ENCODE measurements at regions not wholly inside any gene's neighbourhood (a gene's known extent, or its start where the extent isn't known, plus 50 kb on each side); places are given as distances from the start of the nearest gene placed in this dataset.

DNA sequence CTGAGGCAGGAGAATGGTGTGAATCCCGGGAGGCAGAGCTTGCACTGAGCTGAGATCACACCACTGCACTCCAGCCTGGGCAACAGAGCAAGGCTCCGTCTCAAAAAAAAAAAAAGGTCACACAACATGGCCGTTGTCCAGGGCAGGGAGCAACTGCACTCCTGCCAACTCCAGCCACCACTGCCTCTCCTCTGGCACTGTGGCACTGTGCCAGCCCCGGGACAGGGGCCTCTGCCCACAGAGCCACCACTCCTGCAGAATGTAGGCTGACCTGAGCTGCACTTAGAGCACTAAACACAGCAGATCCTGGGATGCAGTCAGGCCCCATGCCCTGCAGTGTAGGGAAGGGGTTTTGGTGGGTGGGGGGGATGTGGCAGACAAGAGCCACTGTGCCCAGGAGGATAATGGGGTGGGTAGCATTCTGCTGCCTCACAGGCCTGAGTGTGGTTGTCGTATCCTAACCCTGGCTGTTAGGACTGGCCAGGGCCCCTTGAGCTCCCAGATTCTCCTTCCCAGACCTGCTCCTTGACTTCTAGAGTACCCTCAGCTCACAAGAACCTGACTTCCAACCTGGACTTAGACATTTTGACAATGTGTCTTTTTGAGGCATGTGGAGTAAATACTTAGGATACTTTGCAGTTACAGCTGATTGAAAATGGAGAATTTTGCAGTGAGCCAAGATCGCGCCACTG is 69.4 kb upstream of the SH3RF3 start:
- TF ChIP-seq, protein P1, sequence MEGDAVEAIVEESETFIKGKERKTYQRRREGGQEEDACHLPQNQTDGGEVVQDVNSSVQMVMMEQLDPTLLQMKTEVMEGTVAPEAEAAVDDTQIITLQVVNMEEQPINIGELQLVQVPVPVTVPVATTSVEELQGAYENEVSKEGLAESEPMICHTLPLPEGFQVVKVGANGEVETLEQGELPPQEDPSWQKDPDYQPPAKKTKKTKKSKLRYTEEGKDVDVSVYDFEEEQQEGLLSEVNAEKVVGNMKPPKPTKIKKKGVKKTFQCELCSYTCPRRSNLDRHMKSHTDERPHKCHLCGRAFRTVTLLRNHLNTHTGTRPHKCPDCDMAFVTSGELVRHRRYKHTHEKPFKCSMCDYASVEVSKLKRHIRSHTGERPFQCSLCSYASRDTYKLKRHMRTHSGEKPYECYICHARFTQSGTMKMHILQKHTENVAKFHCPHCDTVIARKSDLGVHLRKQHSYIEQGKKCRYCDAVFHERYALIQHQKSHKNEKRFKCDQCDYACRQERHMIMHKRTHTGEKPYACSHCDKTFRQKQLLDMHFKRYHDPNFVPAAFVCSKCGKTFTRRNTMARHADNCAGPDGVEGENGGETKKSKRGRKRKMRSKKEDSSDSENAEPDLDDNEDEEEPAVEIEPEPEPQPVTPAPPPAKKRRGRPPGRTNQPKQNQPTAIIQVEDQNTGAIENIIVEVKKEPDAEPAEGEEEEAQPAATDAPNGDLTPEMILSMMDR (conservative IDR thresholded peaks at IDR 0.05; ENCODE audit: low read depth, low read length): no peak
- DNase-seq (ENCODE audit: low read depth): no peak

DNA sequence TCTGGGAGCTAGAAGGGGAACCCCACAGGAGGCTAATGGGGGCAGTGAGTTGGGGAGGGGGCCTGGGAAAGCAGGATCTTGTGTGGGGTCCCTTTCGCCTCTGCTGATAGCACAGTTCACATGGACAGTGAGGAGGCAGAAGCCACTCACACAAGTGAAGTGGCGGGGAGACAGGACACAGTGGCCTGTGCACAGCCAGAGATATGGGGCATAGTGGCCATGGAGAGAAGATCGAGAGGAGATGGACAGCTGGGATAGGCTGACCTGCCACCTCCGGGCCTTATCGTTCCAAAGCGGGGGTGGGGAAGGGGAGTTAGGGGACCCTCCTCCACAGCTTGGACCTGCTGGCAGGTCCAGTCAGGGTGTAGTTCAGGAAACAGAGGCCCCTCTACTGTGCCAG is 69.8 kb upstream of the EDAR start:
- no peak for DNase-seq (ENCODE audit: low read depth)
- TF ChIP-seq, protein P1 (conservative IDR thresholded peaks at IDR 0.05; ENCODE audit: low read depth, low read length): no peak
- H3K4me3 ChIP-seq (ENCODE audit: low read depth, low read length): no peak overlapping the region

More for the DNA sequence above, 69.4 kb upstream of the SH3RF3 start:
- no peak overlapping the region for H3K4me3 ChIP-seq (ENCODE audit: low read depth, low read length)

DNA sequence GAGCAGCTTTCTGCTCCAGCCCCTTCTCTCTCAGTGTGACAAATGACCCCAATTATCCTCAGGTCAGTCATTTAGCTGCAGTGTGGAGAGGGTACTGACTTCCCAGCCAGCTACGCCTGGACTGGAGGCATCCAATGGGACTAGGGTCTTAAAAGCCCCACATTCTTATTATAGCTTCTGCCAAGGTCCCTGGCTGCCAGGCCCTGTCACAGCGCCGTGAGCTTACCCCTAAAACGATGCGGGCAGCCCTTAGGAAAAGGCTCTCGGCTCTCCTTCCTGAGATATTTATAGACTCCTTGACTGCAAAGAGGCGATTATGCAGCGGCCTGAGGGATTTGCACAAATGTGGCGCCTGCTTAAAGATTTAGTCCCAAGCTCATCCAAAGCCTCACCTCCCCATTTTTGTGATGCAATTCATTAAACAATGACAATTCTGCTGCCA is 69.2 kb upstream of the EDAR start:
- TF ChIP-seq, protein P1 (conservative IDR thresholded peaks at IDR 0.05; ENCODE audit: low read depth, low read length): no peak
- no peak for DNase-seq (ENCODE audit: low read depth)
- H3K4me3 ChIP-seq (ENCODE audit: low read depth, low read length): no peak overlapping the region

DNA sequence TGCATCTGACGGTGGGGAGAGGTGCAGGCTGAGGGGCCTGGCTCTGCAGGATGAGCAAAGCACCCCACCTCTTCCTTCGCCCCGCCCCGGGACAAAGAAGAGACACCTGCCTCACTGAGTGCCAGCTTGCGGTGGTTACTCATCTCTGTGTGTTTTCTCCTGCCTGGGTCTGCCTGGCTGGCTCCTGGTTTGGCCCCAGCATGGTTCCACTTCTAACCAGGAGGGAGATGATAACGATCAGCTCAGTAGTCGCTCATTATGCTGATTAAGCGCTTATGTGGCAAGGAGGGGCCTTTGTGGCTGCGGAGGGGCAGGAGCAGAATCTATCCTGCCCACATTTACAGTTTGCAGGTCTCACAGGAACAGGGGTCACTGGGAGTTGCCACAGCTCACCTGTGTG is 68.7 kb upstream of the EDAR start:
- H3K4me3 ChIP-seq (ENCODE audit: low read depth, low read length): no peak overlapping the region
- DNase-seq (ENCODE audit: low read depth): no peak
- TF ChIP-seq, protein P1 (conservative IDR thresholded peaks at IDR 0.05; ENCODE audit: low read depth, low read length): no peak

DNA sequence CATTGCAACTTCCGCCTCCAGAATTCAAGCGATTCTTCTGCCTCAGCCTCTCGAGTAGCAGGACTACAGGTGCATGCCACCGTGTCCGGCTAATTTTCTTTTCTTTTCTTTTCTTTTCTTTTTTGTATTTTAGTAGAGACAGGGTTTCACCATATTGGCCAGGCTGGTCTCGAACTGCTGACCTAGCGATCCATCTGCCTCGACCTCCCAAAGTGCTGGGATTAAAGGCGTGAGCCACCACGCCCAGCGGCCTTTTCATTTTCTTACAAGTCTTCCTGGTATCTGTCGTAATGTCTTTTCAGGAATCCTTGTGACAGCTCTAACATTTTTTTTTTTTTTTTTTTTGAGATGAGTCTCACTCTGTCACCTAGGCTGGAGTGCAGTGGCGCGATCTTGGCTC is 66.4 kb upstream of the EDAR start:
- TF ChIP-seq, protein P1 (conservative IDR thresholded peaks at IDR 0.05; ENCODE audit: low read depth, low read length): no peak
- no peak for DNase-seq (ENCODE audit: low read depth)
- no peak overlapping the region for H3K4me3 ChIP-seq (ENCODE audit: low read depth, low read length)

DNA sequence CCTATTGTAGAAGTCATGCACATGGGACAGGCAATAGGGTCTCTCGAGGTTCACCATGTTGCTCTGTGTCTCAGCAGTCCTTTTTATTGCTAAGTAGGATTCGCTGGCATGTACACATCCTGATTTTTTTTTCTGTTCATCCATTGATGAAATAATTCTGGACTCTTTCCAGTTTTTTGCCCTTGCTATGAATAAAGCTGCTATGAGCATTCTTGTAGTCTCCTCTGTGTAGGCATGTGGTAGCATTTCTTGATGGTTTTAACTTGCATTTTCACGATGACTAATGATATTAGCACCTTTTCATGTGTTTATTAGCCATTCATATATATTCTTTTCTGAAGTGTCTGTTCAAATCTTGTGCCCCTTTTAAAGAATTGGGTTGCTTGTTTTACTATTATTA is 65.8 kb upstream of the EDAR start:
- TF ChIP-seq, protein P1 (conservative IDR thresholded peaks at IDR 0.05; ENCODE audit: low read depth, low read length): no peak
- no peak for DNase-seq (ENCODE audit: low read depth)
- no peak overlapping the region for H3K4me3 ChIP-seq (ENCODE audit: low read depth, low read length)

DNA sequence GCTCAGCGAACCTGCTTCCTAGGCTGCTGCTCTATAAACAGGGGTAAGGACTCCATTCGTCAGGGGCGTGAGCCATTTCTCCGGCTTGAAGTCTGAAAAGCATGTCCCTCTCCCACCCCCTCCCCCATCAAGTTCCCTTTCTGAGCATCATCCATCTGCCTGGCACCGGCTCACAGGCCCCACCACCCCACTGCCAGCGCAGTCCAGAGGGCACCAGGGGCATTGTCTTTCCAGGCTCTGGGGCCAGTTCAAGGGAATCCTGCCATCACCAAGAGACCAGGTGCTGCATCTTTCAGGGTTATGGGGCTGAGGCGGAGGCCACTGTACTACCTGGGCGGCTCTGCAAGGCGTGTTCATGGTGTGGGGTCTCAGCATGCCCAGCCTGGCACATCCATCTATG is 64.7 kb upstream of the EDAR start:
- TF ChIP-seq, protein P1 (conservative IDR thresholded peaks at IDR 0.05; ENCODE audit: low read depth, low read length): no peak
- no peak overlapping the region for H3K4me3 ChIP-seq (ENCODE audit: low read depth, low read length)
- no peak for DNase-seq (ENCODE audit: low read depth)
